ENCODE measurements at regions not wholly inside any gene's neighbourhood (a gene's known extent, or its start where the extent isn't known, plus 50 kb on each side); places are given as distances from the start of the nearest gene placed in this dataset.

DNA sequence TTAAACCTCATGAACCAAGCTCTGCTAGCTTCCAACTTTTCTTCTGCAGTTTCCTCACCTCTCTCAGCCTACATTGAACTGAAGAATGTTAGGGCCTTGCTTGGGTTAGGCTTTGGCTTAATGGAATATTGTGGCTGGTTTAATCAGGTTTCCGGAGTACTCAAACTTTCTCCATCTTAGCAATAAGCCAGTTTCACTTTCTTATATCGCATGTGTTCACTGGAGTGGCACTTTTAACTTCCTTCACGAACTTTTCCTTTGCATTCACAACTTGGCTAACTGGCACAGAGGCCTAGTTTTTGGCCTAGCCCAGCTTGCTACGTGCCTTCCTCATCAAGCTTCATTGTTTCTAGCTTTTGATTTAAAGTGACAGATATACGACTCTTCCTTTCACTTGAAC lies 81.0 kb upstream of the MAST4 start:
- no peaks in the 10 kb centered on the region for H3K36me3 ChIP-seq (ENCODE audit: control insufficient read depth, insufficient read depth, low read length)
- DNase-seq (ENCODE audit: extremely low read depth, insufficient read length), result no peak
- TF ChIP-seq, protein P1, sequence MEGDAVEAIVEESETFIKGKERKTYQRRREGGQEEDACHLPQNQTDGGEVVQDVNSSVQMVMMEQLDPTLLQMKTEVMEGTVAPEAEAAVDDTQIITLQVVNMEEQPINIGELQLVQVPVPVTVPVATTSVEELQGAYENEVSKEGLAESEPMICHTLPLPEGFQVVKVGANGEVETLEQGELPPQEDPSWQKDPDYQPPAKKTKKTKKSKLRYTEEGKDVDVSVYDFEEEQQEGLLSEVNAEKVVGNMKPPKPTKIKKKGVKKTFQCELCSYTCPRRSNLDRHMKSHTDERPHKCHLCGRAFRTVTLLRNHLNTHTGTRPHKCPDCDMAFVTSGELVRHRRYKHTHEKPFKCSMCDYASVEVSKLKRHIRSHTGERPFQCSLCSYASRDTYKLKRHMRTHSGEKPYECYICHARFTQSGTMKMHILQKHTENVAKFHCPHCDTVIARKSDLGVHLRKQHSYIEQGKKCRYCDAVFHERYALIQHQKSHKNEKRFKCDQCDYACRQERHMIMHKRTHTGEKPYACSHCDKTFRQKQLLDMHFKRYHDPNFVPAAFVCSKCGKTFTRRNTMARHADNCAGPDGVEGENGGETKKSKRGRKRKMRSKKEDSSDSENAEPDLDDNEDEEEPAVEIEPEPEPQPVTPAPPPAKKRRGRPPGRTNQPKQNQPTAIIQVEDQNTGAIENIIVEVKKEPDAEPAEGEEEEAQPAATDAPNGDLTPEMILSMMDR (IDR thresholded peaks at IDR 0.05; ENCODE audit: insufficient read depth, low read length, poor library complexity, severe bottlenecking), result no peak
- no peaks in the 10 kb centered on the region for H3K27me3 ChIP-seq (replicated peaks; ENCODE audit: control insufficient read depth, insufficient read depth, low read length)
- H3K4me3 ChIP-seq (replicated peaks; ENCODE audit: low read depth, low read length), result no peak overlapping the region

DNA sequence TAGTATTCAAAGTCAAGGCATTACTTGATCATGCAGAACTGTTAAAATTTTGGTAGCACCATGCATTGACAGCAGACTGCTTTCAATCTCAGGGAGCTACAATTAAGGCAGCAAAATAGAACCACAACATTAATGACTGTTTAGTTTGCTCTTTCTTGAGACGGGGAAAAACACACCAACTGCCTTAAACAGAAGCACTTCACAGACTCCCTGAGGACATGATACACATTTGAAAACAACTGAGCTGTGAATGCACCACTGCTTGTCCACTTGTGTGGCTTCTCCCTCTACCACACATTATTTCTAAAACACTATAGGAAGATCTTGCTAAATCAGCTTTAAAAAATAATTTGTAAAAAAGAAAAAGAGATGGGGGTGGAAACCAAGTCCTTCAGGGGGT lies 79.6 kb upstream of the MAST4 start:
- DNase-seq (ENCODE audit: extremely low read depth, insufficient read length), result no peak
- H3K27me3 ChIP-seq (replicated peaks; ENCODE audit: control insufficient read depth, insufficient read depth, low read length), result no peaks in the 10 kb centered on the region
- TF ChIP-seq, protein P1 (IDR thresholded peaks at IDR 0.05; ENCODE audit: insufficient read depth, low read length, poor library complexity, severe bottlenecking), result no peak

DNA sequence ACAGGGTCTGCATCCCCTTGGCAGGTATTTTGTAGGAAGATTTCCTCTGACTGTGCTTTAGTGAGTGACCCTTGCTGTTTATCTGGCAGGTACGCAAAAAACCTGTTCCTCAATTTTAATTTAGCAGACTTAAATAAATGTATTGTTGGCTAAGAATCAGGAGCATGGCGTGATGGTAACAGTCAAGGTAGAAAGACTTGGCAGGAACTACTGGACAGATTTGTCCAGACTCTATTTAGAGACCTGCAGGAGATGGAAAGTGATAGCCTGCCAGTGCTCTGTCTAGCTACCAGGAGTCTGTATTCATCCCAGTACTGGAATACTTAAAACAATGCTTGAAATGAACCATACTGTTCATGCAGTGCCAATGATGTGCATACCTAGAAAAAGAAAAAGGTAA lies 78.8 kb upstream of the MAST4 start:
- Histone ChIP-seq H3K36me3 (ENCODE audit: control insufficient read depth, insufficient read depth, low read length) (no peaks in the 10 kb centered on the region), H3K4me3 (replicated peaks; ENCODE audit: low read depth, low read length) (no peak overlapping the region), H3K27me3 (replicated peaks; ENCODE audit: control insufficient read depth, insufficient read depth, low read length) (no peaks in the 10 kb centered on the region)
- no peak for DNase-seq (ENCODE audit: extremely low read depth, insufficient read length)
- TF ChIP-seq, protein P1 (IDR thresholded peaks at IDR 0.05; ENCODE audit: insufficient read depth, low read length, poor library complexity, severe bottlenecking), result no peak

More for the DNA sequence above, 79.6 kb upstream of the MAST4 start:
- no peak overlapping the region for H3K4me3 ChIP-seq (replicated peaks; ENCODE audit: low read depth, low read length)
- H3K36me3 ChIP-seq (ENCODE audit: control insufficient read depth, insufficient read depth, low read length), result no peaks in the 10 kb centered on the region

DNA sequence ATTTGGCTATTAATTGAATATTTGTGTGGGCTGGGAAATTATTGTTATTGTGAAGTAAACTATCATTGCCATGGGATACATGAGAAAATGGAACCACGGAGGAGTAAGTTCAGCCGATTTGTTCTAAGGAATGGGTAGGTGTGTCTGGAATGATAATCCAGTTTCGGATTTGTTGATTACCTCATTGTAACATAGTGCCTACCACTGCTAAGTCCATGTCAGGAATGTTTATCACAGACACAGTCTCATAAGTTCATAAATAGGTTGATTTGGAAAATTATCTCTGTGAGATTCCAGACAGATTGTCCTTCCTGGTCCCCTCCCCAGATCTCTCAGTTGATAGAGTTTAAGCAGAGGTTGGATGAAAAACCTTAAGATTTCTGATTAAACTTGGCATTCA lies 78.1 kb upstream of the MAST4 start:
- no peaks in the 10 kb centered on the region for H3K36me3 ChIP-seq (ENCODE audit: control insufficient read depth, insufficient read depth, low read length)
- no peaks in the 10 kb centered on the region for H3K27me3 ChIP-seq (replicated peaks; ENCODE audit: control insufficient read depth, insufficient read depth, low read length)
- DNase-seq (ENCODE audit: extremely low read depth, insufficient read length), result no peak
- TF ChIP-seq, protein P1 (IDR thresholded peaks at IDR 0.05; ENCODE audit: insufficient read depth, low read length, poor library complexity, severe bottlenecking), result no peak
- H3K4me3 ChIP-seq (replicated peaks; ENCODE audit: low read depth, low read length), result no peak overlapping the region

- Histone ChIP-seq H3K27me3 (replicated peaks; ENCODE audit: control insufficient read depth, insufficient read depth, low read length) (no peaks in the 10 kb centered on the region), H3K36me3 (ENCODE audit: control insufficient read depth, insufficient read depth, low read length) (no peaks in the 10 kb centered on the region), H3K4me3 (replicated peaks; ENCODE audit: low read depth, low read length) (no peak overlapping the region)
- DNase-seq (ENCODE audit: extremely low read depth, insufficient read length), result no peak
- TF ChIP-seq, protein P1 (IDR thresholded peaks at IDR 0.05; ENCODE audit: insufficient read depth, low read length, poor library complexity, severe bottlenecking), result no peak
Measured at GRCh38 chr5:66518753-66519152, 77.4 kb upstream of the MAST4 start.

DNA sequence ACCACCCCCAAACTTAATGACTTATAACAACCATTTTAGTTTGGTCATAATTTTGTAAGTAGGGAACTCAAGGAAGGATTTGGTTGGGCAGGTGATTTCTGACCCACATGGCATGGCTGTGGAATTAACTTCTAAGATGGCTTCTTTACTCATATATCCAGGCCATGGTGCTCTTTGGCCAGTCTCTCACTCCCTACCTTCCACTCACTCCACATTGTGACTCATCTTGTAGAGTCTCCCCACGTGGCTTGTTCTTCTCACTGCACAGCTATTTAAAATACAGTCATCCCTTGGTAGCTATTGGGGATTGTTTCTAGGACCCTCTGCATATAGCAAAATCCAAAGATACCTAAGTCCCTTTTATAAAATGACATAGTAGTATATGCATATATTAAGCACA lies 76.6 kb upstream of the MAST4 start:
- TF ChIP-seq, protein P1 (IDR thresholded peaks at IDR 0.05; ENCODE audit: insufficient read depth, low read length, poor library complexity, severe bottlenecking), result no peak
- Histone ChIP-seq H3K36me3 (ENCODE audit: control insufficient read depth, insufficient read depth, low read length) (no peaks in the 10 kb centered on the region), H3K4me3 (replicated peaks; ENCODE audit: low read depth, low read length) (no peak overlapping the region), H3K27me3 (replicated peaks; ENCODE audit: control insufficient read depth, insufficient read depth, low read length) (no peaks in the 10 kb centered on the region)
- no peak for DNase-seq (ENCODE audit: extremely low read depth, insufficient read length)

All from GM06990 (cell line).